IPS-18c (cell line): ENCODE measurements at regions not wholly inside any gene's neighbourhood (a gene's known extent, or its start where the extent isn't known, plus 50 kb on each side); places are given as distances from the start of the nearest gene placed in this dataset.
"Not testable (repeated sequence)": the region's sequence is repeated elsewhere in the genome, so short reads cannot be mapped to it uniquely, and the experiment has no call there.

Source experiments
- H3K4me3 ChIP-seq: 2 replicates; pipeline ENCODE4 v1.7.0; 2013; ENCODE audit warnings: low read depth, mild to moderate bottlenecking, low read length, moderate library complexity; ENCODE audit not compliant: insufficient read depth
- H3K9me3 ChIP-seq: one replicate; pipeline ENCODE4 v1.6.1; 2013; ENCODE audit warnings: mild to moderate bottlenecking, low read length, moderate library complexity; ENCODE audit not compliant: control insufficient read depth, insufficient read depth

GRCh38 chr9:63912451-63912850 is 1372.6 kb downstream of the FOXD4L5 start:
- not testable (repeated sequence) for H3K9me3 ChIP-seq, H3K4me3 ChIP-seq

GRCh38 chr9:63909076-63909475 is 1375.9 kb downstream of the FOXD4L5 start:
- not testable (repeated sequence) for H3K4me3 ChIP-seq
- peaks cover 13% of the 10 kb centered on the region for H3K9me3 ChIP-seq

GRCh38 chr9:63899637-63900190 is 1385.3 kb downstream of the FOXD4L5 start:
- not testable (repeated sequence) for H3K9me3 ChIP-seq

GRCh38 chr9:63881386-63881785 is 1403.6 kb downstream of the FOXD4L5 start:
- H3K4me3 ChIP-seq: not testable (repeated sequence)

More at GRCh38 chr9:63899637-63900190, 1385.3 kb downstream of the FOXD4L5 start:
- not testable (repeated sequence) for H3K4me3 ChIP-seq

GRCh38 chr9:63876380-63876779 is 1408.6 kb downstream of the FOXD4L5 start:
- H3K4me3 ChIP-seq, H3K9me3 ChIP-seq: not testable (repeated sequence)

More at GRCh38 chr9:63881386-63881785, 1403.6 kb downstream of the FOXD4L5 start:
- not testable (repeated sequence) for H3K9me3 ChIP-seq

GRCh38 chr9:63859475-63860215 is 1425.4 kb downstream of the FOXD4L5 start:
- Histone ChIP-seq H3K9me3 (peaks cover 3% of the 10 kb centered on the region), H3K4me3 (no peak overlapping the region; the same call in 1 of the 2 replicates)

- H3K9me3 ChIP-seq, H3K4me3 ChIP-seq: not testable (repeated sequence)
Measured at GRCh38 chr9:63859090-63859474, 1425.9 kb downstream of the FOXD4L5 start.

- H3K9me3 ChIP-seq, H3K4me3 ChIP-seq: not testable (repeated sequence)
Measured at GRCh38 chr9:63853140-63853751, 1431.8 kb downstream of the FOXD4L5 start.

- H3K9me3 ChIP-seq: not testable (repeated sequence)
Measured at GRCh38 chr9:63824804-63825203, 1460.2 kb downstream of the FOXD4L5 start.

GRCh38 chr9:63823375-63824201 is 1461.4 kb downstream of the FOXD4L5 start:
- H3K4me3 ChIP-seq: peak overlapping the region; percentile 21; the same call in 1 of the 2 replicates
- H3K9me3 ChIP-seq: not testable (repeated sequence)

More at GRCh38 chr9:63824804-63825203, 1460.2 kb downstream of the FOXD4L5 start:
- H3K4me3 ChIP-seq: not testable (repeated sequence)

- H3K9me3 ChIP-seq: peaks cover 12% of the 10 kb centered on the region
- H3K4me3 ChIP-seq: not testable (repeated sequence)
Measured at GRCh38 chr9:63822615-63823374, 1462.2 kb downstream of the FOXD4L5 start.

GRCh38 chr9:63821293-63821692 is 1463.7 kb downstream of the FOXD4L5 start:
- H3K4me3 ChIP-seq: not testable (repeated sequence)
- peaks cover 20% of the 10 kb centered on the region for H3K9me3 ChIP-seq

GRCh38 chr9:63820882-63821281 is 1464.1 kb downstream of the FOXD4L5 start:
- peaks cover 22% of the 10 kb centered on the region for H3K9me3 ChIP-seq
- not testable (repeated sequence) for H3K4me3 ChIP-seq

GRCh38 chr9:63820383-63820782 is 1464.6 kb downstream of the FOXD4L5 start:
- H3K4me3 ChIP-seq: not testable (repeated sequence)
- H3K9me3 ChIP-seq: peaks cover 26% of the 10 kb centered on the region

- Histone ChIP-seq H3K4me3 (peak overlapping the region; percentile 66), H3K9me3 (peaks cover 20% of the 10 kb centered on the region)
Measured at GRCh38 chr9:63817622-63818518, 1467.1 kb downstream of the FOXD4L5 start.
